ENCODE measurements at regions not wholly inside any gene's neighbourhood (a gene's known extent, or its start where the extent isn't known, plus 50 kb on each side); places are given as distances from the start of the nearest gene placed in this dataset.

- TF ChIP-seq POLR2A (IDR thresholded peaks at IDR 0.05) = no peak
- TF ChIP-seq, protein P1, sequence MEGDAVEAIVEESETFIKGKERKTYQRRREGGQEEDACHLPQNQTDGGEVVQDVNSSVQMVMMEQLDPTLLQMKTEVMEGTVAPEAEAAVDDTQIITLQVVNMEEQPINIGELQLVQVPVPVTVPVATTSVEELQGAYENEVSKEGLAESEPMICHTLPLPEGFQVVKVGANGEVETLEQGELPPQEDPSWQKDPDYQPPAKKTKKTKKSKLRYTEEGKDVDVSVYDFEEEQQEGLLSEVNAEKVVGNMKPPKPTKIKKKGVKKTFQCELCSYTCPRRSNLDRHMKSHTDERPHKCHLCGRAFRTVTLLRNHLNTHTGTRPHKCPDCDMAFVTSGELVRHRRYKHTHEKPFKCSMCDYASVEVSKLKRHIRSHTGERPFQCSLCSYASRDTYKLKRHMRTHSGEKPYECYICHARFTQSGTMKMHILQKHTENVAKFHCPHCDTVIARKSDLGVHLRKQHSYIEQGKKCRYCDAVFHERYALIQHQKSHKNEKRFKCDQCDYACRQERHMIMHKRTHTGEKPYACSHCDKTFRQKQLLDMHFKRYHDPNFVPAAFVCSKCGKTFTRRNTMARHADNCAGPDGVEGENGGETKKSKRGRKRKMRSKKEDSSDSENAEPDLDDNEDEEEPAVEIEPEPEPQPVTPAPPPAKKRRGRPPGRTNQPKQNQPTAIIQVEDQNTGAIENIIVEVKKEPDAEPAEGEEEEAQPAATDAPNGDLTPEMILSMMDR (IDR thresholded peaks at IDR 0.05) = no peak
Measured at GRCh38 chr4:23365086-23365485, 524.8 kb downstream of the PPARGC1A start.
